ENCODE measurements at regions not wholly inside any gene's neighbourhood (a gene's known extent, or its start where the extent isn't known, plus 50 kb on each side); places are given as distances from the start of the nearest gene placed in this dataset.

DNA sequence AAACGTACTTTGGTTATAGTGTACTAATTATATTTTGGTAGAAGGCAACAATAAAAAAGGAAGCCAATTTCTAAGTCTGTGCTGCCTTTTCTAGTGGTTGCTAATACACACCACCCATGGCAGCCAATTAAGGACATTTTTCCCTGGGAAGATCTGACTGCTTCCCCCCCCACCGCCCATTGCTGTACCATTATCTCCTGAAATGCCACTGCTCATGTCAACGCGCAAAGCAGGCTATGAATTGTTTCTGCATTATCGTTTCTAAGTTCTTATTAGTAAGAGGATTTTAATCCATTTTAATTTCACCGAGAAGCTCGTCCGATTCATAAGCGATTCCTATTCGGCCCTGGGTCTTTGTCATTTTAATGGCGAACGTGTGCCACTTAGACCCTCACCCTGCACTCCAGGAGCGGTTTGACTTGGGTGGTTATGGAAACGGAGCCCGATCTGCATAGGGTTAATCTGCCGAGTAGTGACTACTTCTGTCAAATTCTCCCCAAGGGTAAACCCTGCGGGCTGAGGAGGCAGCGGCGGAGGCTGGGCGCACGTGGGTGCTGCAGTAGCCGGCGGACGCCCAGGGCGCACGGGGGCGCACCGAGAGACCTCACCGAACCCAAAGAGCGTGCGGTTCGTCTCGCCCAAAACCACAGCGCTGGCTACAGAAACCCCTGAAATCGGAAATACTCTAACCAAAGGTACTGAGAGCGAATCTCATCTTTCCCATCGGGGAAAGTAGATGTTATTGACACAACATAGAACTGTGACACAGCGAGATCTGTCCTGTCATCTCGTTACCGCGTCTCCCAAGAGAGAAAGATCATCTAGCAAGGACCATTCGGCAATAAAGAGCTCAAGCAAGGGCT lies 55.8 kb upstream of the SHC3 start:
- no peak for DNase-seq (ENCODE audit: insufficient read length, low spot score)
- FAIRE-seq = no peak

DNA sequence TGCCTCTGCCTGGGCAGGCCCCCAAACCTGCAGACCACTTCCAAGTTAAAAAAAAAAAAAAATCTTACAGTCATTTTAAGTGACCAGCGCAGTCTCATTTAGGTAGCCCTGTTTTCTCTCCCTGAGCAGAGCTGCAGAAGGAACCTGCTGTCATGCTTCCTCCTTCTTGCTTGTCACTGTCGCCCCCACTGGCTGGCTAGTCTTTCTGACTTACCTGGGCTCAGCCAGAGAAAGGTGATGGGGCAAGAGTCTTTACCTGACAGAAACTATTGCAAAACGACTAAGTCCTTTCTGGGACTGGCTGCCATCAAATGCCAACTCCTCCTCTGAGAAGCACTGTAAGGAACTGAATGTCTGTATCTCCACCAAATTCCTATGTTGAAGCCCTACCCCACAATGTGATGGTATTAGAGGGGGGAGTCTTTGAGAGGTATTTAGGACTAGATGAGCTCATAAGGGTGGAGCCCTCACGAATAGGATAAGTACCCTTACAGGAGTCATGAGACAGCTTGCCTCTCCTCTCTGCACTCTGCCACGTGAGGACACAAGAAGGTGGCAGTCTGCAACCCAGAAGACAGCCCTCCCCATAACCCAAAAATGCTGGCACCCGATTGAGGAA lies 58.4 kb upstream of the SHC3 start:
- FAIRE-seq = no peak

GRCh38 chr9:89238424-89238823 lies 59.8 kb upstream of the SHC3 start:
- FAIRE-seq (no peak), DNase-seq (ENCODE audit: insufficient read length, low spot score) (no peak)

More for the DNA sequence above, 58.4 kb upstream of the SHC3 start:
- DNase-seq (ENCODE audit: insufficient read length, low spot score) = no peak

GRCh38 chr9:89243296-89244061 lies 64.9 kb upstream of the SHC3 start:
- no peak for DNase-seq (ENCODE audit: insufficient read length, low spot score)
- FAIRE-seq = no peak

DNA sequence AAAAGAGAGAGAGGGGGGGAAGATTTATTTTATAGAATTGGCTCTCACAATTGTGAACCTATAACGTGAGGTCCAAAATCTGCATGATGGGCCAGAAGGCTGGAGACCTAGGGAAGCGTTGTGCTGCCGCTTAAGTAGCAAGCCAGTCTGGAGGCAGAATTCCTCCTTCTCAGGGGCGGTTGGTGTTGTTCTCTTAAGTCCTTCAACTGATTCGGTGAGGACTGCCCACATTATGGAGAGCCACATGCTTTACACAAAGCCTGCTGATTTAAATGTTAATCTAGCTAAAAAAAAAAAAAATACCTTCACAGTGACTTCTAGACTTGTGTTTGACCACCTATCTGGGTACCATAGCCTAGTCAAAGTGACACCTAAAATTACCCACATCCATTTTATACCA lies 64.2 kb upstream of the CKS2 start:
- no peak for FAIRE-seq
- no peak for DNase-seq (ENCODE audit: insufficient read length, low spot score)

GRCh38 chr9:89247431-89248353 lies 63.3 kb upstream of the CKS2 start:
- DNase-seq (ENCODE audit: insufficient read length, low spot score) (no peak), FAIRE-seq (no peak)

DNA sequence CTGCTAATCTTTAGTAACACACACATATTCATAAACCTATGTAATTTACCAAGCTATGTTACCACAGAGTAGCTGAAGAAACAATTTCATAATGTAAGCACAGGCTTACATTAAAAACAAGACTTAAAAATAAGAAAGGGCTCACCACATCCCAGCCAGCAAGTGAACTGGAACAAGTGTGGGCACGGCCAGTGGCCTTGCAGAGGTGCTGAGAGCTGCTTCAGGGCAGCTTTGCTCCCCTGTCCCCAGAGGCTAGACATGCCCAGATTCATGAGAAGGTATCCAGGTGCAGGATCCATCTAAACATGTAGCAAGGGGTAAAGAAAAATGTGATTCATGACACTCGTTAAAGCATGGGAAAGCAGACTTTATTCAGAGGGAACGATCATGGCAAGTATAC lies 62.0 kb upstream of the CKS2 start:
- DNase-seq (ENCODE audit: insufficient read length, low spot score) (no peak), FAIRE-seq (no peak)

GRCh38 chr9:89252651-89253267 lies 58.2 kb upstream of the CKS2 start:
- DNase-seq (ENCODE audit: insufficient read length, low spot score) (no peak), FAIRE-seq (no peak)

GRCh38 chr9:89254058-89254772 lies 56.8 kb upstream of the CKS2 start:
- no peak for DNase-seq (ENCODE audit: insufficient read length, low spot score)
- peak; percentile 99 for FAIRE-seq

GRCh38 chr9:89254773-89255125 lies 56.2 kb upstream of the CKS2 start:
- DNase-seq (ENCODE audit: insufficient read length, low spot score) = no peak
- FAIRE-seq = no peak

- peak; percentile 66 for FAIRE-seq
- DNase-seq (ENCODE audit: insufficient read length, low spot score) = no peak
These were observed 54.8 kb upstream of the CKS2 start for GRCh38 chr9:89256225-89256624.

GRCh38 chr9:89256642-89257041 lies 54.4 kb upstream of the CKS2 start:
- DNase-seq (ENCODE audit: insufficient read length, low spot score) = no peak
- FAIRE-seq = no peak

DNA sequence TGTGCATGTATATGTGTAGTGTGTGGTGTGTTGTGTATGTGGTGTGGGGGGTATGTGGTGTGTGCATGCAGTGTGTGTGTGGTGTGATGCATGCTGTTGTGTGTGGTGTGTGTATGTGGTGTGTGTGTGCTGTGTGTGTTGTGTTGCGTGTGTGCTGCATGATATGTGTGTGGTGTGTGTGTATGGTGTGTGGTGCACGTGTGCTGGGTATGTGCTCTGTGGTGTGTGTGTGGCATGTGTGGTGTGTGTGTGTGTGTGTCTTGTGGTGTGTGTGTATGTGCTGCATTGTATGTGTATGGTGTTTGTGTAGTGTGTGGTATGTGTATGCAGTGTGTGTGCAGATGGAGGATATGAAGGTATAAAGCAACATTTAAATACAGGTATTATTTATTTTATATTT lies 50.5 kb upstream of the CKS2 start:
- FAIRE-seq (peak; percentile 92), DNase-seq (ENCODE audit: insufficient read length, low spot score) (no peak)
